HCEC 1CT (cell line): ENCODE measurements at regions not wholly inside any gene's neighbourhood (a gene's known extent, or its start where the extent isn't known, plus 50 kb on each side); places are given as distances from the start of the nearest gene placed in this dataset.

Experiments
- DNase-seq: peaks from one replicate; pipeline ENCODE4 v3.0.0-alpha.2; 2017

GRCh38 chr18:44025421-44025820, 655.3 kb upstream of the SETBP1 start:
- no peak for DNase-seq

GRCh38 chr18:44028109-44028508, 652.6 kb upstream of the SETBP1 start:
- DNase-seq = no peak

GRCh38 chr18:44031063-44031462, 649.6 kb upstream of the SETBP1 start:
- no peak for DNase-seq

- DNase-seq = no peak
Observed at GRCh38 chr18:44033144-44033701, 647.5 kb upstream of the SETBP1 start.

- DNase-seq = no peak
Observed at GRCh38 chr18:44035554-44035953, 645.1 kb upstream of the SETBP1 start.

GRCh38 chr18:44036501-44036900, 644.2 kb upstream of the SETBP1 start:
- DNase-seq = no peak

GRCh38 chr18:44039216-44039615, 641.5 kb upstream of the SETBP1 start:
- DNase-seq = no peak

- no peak for DNase-seq
Observed at GRCh38 chr18:44039826-44040225, 640.9 kb upstream of the SETBP1 start.

GRCh38 chr18:44041553-44041952, 639.1 kb upstream of the SETBP1 start:
- DNase-seq = no peak

GRCh38 chr18:44041961-44042360, 638.7 kb upstream of the SETBP1 start:
- no peak for DNase-seq

GRCh38 chr18:44046376-44046975, 634.2 kb upstream of the SETBP1 start:
- no peak for DNase-seq

- no peak for DNase-seq
Observed at GRCh38 chr18:44047585-44047984, 633.1 kb upstream of the SETBP1 start.

GRCh38 chr18:44048435-44048834, 632.3 kb upstream of the SETBP1 start:
- no peak for DNase-seq

GRCh38 chr18:44048846-44049245, 631.8 kb upstream of the SETBP1 start:
- DNase-seq = no peak

GRCh38 chr18:44051026-44051425, 629.7 kb upstream of the SETBP1 start:
- no peak for DNase-seq

GRCh38 chr18:44054514-44054913, 626.2 kb upstream of the SETBP1 start:
- no peak for DNase-seq

GRCh38 chr18:44060197-44060596, 620.5 kb upstream of the SETBP1 start:
- DNase-seq = no peak

- no peak for DNase-seq
Observed at GRCh38 chr18:44061438-44061837, 619.2 kb upstream of the SETBP1 start.

GRCh38 chr18:44062345-44062744, 618.3 kb upstream of the SETBP1 start:
- no peak for DNase-seq

- no peak for DNase-seq
Observed at GRCh38 chr18:44065206-44065605, 615.5 kb upstream of the SETBP1 start.

- DNase-seq = no peak
Observed at GRCh38 chr18:44066541-44066940, 614.1 kb upstream of the SETBP1 start.

- DNase-seq = no peak
Observed at GRCh38 chr18:44067186-44067585, 613.5 kb upstream of the SETBP1 start.

GRCh38 chr18:44075038-44075437, 605.6 kb upstream of the SETBP1 start:
- DNase-seq = no peak

- DNase-seq = no peak
Observed at GRCh38 chr18:44079606-44080005, 601.1 kb upstream of the SETBP1 start.

- DNase-seq = no peak
Observed at GRCh38 chr18:44080054-44080453, 600.6 kb upstream of the SETBP1 start.
